B cell (primary cell): ENCODE measurements at regions not wholly inside any gene's neighbourhood (a gene's known extent, or its start where the extent isn't known, plus 50 kb on each side); places are given as distances from the start of the nearest gene placed in this dataset.
"Not testable (repeated sequence)": the region's sequence is repeated elsewhere in the genome, so short reads cannot be mapped to it uniquely, and the experiment has no call there.

ENCODE experiments used
- ATAC-seq: fragments of 200-7000 bp; cut with Tn5 transposase; one replicate; pipeline ENCODE4 v1.10.0; 2021; ENCODE audit warnings: low read depth, mild to moderate bottlenecking, moderate number of reproducible peaks, moderate library complexity
- CTCF ChIA-PET: fragments of 350-600 bp; sonication (Branson Sonifier 250); formaldehyde crosslinking; loops from one replicate; lab custom pipeline; 2021; ENCODE audit warnings: antibody characterized with exemption, inconsistent platforms; lab: Charles Lee
- POLR2A ChIA-PET: fragments of 350-600 bp; sonication (Branson Sonifier 250); formaldehyde crosslinking; loops from one replicate; lab custom pipeline; 2021; ENCODE audit warnings: antibody characterized with exemption; lab: Charles Lee
- DNase-seq: peaks from one replicate; pipeline ENCODE4 v3.0.0; 2013
- H2AFZ ChIP-seq: 2 replicates; pipeline ENCODE4 v1.6.1; 2012; ENCODE audit warnings: mild to moderate bottlenecking, low read depth, low read length; ENCODE audit not compliant: insufficient read depth, poor library complexity, severe bottlenecking
- H3K27ac ChIP-seq, 2 donors: 1 replicate in 1 of 2; 2 replicates in 1 of 2; pipeline ENCODE4 v1.5.1; 2012 to 2013; ENCODE audit warnings: low read length in 2 of 2, mild to moderate bottlenecking in 2 of 2, moderate library complexity in 1 of 2
- H3K27me3 ChIP-seq, 4 experiments: fragments of 200-600 bp in 1 of 4; sonication (generic) in 1 of 4; replicated peaks in 1 of 4; 1 replicate in 2 of 4; 2 replicates in 2 of 4; pipeline versions ENCODE4 v1.6.1 to v1.7.0; 2013 to 2016; ENCODE audit warnings: low read length in 3 of 4, mild to moderate bottlenecking in 2 of 4, mixed read lengths in 1 of 4, moderate library complexity in 1 of 4; ENCODE audit not compliant: insufficient read depth in 4 of 4, control insufficient read depth in 3 of 4; ENCODE audit errors: control extremely low read depth in 1 of 4
- H3K36me3 ChIP-seq, 2 experiments: replicated peaks in 1 of 2; 1 replicate in 1 of 2; 2 replicates in 1 of 2; pipeline versions ENCODE4 v1.6.1 to v1.7.1; 2013; ENCODE audit warnings: low read length in 1 of 2; ENCODE audit not compliant: insufficient read depth in 2 of 2, control insufficient read depth in 1 of 2; ENCODE audit errors: control extremely low read depth in 1 of 2, extremely low read depth in 1 of 2
- H3K4me1 ChIP-seq, 2 donors: fragments of 200-600 bp in 1 of 2; sonication (generic) in 1 of 2; 1 replicate in 1 of 2; 2 replicates in 1 of 2; pipeline versions ENCODE4 v1.5.1 to v1.6.1; 2013 to 2017; ENCODE audit warnings: low read length in 2 of 2; ENCODE audit not compliant: control insufficient read depth in 2 of 2, insufficient read depth in 2 of 2
- H3K4me2 ChIP-seq: replicated peaks from 2 replicates; pipeline ENCODE3; 2012; ENCODE audit warnings: mild to moderate bottlenecking, low read depth, low read length; ENCODE audit not compliant: poor library complexity, severe bottlenecking
- H3K4me3 ChIP-seq, 5 experiments: fragments of 200-600 bp in 1 of 5; sonication (generic) in 1 of 5; 1 replicate in 3 of 5; 2 replicates in 2 of 5; pipeline versions ENCODE4 v1.5.1 to v1.7.0; 2011 to 2016; ENCODE audit warnings: low read length in 4 of 5, mild to moderate bottlenecking in 4 of 5, low read depth in 2 of 5, control low read depth in 1 of 5, moderate library complexity in 1 of 5; ENCODE audit not compliant: insufficient read depth in 1 of 5; ENCODE audit errors: control extremely low read depth in 1 of 5, extremely low read depth in 1 of 5
- H3K79me2 ChIP-seq: fragments of 200-600 bp; sonication (generic); one replicate; pipeline ENCODE4 v1.6.0; 2016; ENCODE audit warnings: low read length; ENCODE audit not compliant: control insufficient read depth, insufficient read depth
- H3K9ac ChIP-seq: fragments of 200-600 bp; sonication (generic); 2 replicates; pipeline ENCODE4 v1.6.1; 2017; ENCODE audit warnings: mild to moderate bottlenecking, low read length, moderate library complexity
- H3K9me3 ChIP-seq, 3 donors: one replicate each; pipeline versions ENCODE4 v1.6.1 to v1.7.1; 2013; ENCODE audit warnings: low read length in 2 of 3; ENCODE audit not compliant: control insufficient read depth in 2 of 3, insufficient read depth in 1 of 3; ENCODE audit errors: control extremely low read depth in 1 of 3
- H4K20me1 ChIP-seq: 2 replicates; pipeline ENCODE4 v1.6.0; 2012; ENCODE audit warnings: mild to moderate bottlenecking, low read length; ENCODE audit not compliant: insufficient read depth, control insufficient read depth, poor library complexity, severe bottlenecking
- H3K27ac Mint-ChIP-seq: one replicate; pipeline ENCODE4 v1.8.0; 2021; ENCODE audit warnings: mixed read lengths
- H3K27me3 Mint-ChIP-seq: one replicate; pipeline ENCODE4 v1.8.0; 2021; ENCODE audit warnings: mixed read lengths
- H3K4me1 Mint-ChIP-seq: one replicate; pipeline ENCODE4 v1.8.0; 2021; ENCODE audit warnings: mixed read lengths
- H3K4me3 Mint-ChIP-seq: one replicate; pipeline ENCODE4 v1.8.0; 2021; ENCODE audit warnings: mixed read lengths
- H3K9me3 Mint-ChIP-seq: one replicate; pipeline ENCODE4 v1.8.0; 2022; ENCODE audit warnings: mixed read lengths; ENCODE audit not compliant: insufficient read depth
- EZH2 ChIP-seq: IDR thresholded peaks from 2 replicates; pipeline ENCODE4 v1.6.1; 2012; ENCODE audit warnings: borderline replicate concordance, low read depth, mild to moderate bottlenecking, moderate library complexity, low read length; ENCODE audit not compliant: insufficient read depth, poor library complexity, severe bottlenecking
- WGBS: methylation state at CpG from one replicate; pipeline ENCODE4 v1.1.5; 2013; ENCODE audit warnings: missing lambda C conversion rate; ENCODE audit not compliant: insufficient coverage; 5-methylcytosine and 5-hydroxymethylcytosine counted together
- intact Hi-C: fragments of 100-400 bp; cut with micrococcal nuclease; formaldehyde crosslinking; loops from one replicate; pipeline ENCODE4 v1.10.0; 2022
- TF ChIP-seq, protein P1 (sequence below): fragments of 200-600 bp; IDR thresholded peaks from one replicate; pipeline ENCODE4 v1.8.0; 2022; ENCODE audit warnings: antibody characterized with exemption, mild to moderate bottlenecking

DNA sequence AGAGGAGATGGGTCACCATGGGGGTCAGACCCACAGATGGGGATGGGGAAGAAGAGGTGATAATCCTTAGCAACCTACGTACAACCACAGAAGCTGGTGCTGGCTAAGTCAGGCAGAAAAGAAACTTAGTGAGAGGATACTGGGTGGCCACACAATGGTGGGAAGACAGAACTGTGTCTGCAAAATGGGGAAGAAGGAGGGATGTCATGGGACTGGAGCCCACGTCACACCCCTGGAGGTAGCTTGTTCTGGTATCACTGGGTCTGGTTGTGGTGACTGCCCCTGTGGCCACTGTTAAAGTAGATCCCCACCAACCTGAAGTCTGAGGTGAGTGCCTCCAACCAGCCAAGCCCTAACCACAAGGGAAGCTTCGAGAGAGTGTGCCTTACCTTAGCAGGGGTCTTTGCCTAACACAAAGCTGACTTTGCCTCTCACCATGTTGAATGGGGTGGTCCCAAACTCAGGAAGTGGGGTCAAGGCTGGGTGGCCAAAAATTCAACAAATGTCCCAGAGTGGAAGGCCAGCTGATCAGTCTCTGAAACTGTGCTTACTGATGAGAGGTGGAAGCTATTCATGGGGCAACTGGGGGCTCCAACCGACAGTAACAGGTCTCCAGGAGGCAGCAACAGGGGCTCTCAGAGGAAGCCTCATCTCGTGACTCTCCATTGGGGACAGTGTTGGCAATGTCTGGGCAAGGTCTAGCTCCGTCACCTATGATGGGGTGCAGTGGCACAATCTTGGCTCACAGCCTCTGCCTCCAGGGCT is 64.8 kb upstream of the SLC1A4 start:
- H3K4me3 Mint-ChIP-seq, result no peak overlapping the region

DNA sequence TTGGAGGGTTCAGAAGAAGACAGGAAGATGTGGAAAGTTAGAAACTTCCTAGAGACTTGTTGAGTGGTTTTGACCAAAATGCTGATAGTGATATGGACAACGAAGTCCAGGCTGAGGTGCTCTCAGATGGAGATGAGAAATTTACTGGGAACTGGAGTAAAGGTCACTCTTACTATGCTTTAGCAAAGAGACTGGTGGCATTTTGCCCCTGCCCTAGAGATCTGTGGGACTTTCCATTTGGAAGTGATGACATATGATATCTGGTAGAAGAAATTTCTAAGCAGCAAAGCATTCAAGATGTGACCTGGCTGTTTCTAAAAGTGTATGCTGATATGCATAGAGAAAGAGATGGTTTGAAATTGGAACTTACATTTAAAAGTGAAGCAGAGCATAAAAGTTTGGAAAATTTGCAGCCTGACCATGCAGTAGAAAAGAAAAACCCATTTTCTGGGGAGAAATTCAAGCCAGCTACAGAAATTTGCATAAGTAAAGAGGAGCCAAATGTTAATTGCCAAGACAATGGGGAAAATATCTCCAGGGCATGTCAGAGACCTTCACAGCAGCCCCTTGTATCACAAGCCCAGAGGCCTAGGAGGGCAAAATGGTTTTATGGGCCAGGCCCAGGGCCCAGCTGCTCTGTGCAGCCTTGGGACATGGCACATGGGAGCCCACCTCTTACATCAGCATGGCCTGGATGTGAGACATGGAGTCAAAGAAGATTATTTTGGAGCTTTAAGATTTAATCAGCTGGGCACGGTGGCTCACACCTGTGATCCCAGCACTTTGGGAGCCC is 63.1 kb upstream of the SLC1A4 start:
- Histone ChIP-seq H3K4me1 (peaks cover 59 to 72% of the 10 kb centered on the region in 2 donors), H3K36me3 (peaks cover 6 to 12% of the 10 kb centered on the region in 2 experiments), H3K9me3 (peaks cover 0 to 20% (median 0%) of the 10 kb centered on the region in 3 donors), H3K4me2 (peak overlapping the region; percentile 9), H3K79me2 (peaks cover 96% of the 10 kb centered on the region)
- H3K27ac ChIP-seq, H3K4me3 ChIP-seq, POLR2A ChIA-PET, H3K9me3 Mint-ChIP-seq, ATAC-seq, intact Hi-C loops, H3K27me3 ChIP-seq, H4K20me1 ChIP-seq, H2AFZ ChIP-seq, DNase-seq, H3K9ac ChIP-seq, H3K27me3 Mint-ChIP-seq: not testable (repeated sequence)
- H3K4me3 Mint-ChIP-seq, result peak overlapping the region; percentile 7
- 100% methylated on average over 1 of the region's 2 CpGs for WGBS
- peaks cover 74% of the 10 kb centered on the region for H3K4me1 Mint-ChIP-seq
- CTCF ChIA-PET, result interaction anchor here (0.7 to 0.9 kb wide), 3 partner anchors 8 to 114 kb away, joined by 3 read pairs; no protein-coding TSS in a partner anchor
- H3K27ac Mint-ChIP-seq, result peak overlapping the region; percentile 5

More for the DNA sequence above, 64.8 kb upstream of the SLC1A4 start:
- no peaks in the 10 kb centered on the region for H4K20me1 ChIP-seq
- Mint-ChIP-seq H3K27me3 (no peaks in the 10 kb centered on the region), H3K4me1 (peaks cover 64% of the 10 kb centered on the region), H3K9me3 (peaks cover 3% of the 10 kb centered on the region), H3K27ac (peak overlapping the region; percentile 50)
- H3K27ac ChIP-seq, result peak overlapping the region; percentile 21 to 38
- H3K9ac ChIP-seq, result no peak overlapping the region
- no peaks in the 10 kb centered on the region for H3K27me3 ChIP-seq
- H3K79me2 ChIP-seq, result peaks cover 88% of the 10 kb centered on the region
- peaks cover 11 to 12% of the 10 kb centered on the region in 2 experiments for H3K36me3 ChIP-seq
- no peak overlapping the region for H3K4me3 ChIP-seq
- intact Hi-C loops, result no loop called here
- WGBS, result 79% methylated on average over 4 of the region's 6 CpGs
- peaks cover 42 to 56% of the 10 kb centered on the region in 2 donors for H3K4me1 ChIP-seq
- no peak overlapping the region for H3K4me2 ChIP-seq
- ATAC-seq (peak; percentile 24), DNase-seq (peak; percentile 49)
- peaks cover 0 to 20% (median 0%) of the 10 kb centered on the region in 3 donors for H3K9me3 ChIP-seq
- CTCF ChIA-PET, result interaction anchor here (1.2 to 13.1 kb wide), 3 partner anchors 82 to 397 kb away, joined by 3 to 360 read pairs (median 4); no protein-coding TSS in a partner anchor
- H2AFZ ChIP-seq, result no peak overlapping the region
- TF ChIP-seq EZH2, result no peak
- TF ChIP-seq, protein P1, sequence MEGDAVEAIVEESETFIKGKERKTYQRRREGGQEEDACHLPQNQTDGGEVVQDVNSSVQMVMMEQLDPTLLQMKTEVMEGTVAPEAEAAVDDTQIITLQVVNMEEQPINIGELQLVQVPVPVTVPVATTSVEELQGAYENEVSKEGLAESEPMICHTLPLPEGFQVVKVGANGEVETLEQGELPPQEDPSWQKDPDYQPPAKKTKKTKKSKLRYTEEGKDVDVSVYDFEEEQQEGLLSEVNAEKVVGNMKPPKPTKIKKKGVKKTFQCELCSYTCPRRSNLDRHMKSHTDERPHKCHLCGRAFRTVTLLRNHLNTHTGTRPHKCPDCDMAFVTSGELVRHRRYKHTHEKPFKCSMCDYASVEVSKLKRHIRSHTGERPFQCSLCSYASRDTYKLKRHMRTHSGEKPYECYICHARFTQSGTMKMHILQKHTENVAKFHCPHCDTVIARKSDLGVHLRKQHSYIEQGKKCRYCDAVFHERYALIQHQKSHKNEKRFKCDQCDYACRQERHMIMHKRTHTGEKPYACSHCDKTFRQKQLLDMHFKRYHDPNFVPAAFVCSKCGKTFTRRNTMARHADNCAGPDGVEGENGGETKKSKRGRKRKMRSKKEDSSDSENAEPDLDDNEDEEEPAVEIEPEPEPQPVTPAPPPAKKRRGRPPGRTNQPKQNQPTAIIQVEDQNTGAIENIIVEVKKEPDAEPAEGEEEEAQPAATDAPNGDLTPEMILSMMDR, result no peak
- POLR2A ChIA-PET, result interaction anchor here (1.0 to 1.7 kb wide), 2 partner anchors 10 to 15 kb away, joined by 3 read pairs; no protein-coding TSS in a partner anchor
